ENCODE measurements at regions not wholly inside any gene's neighbourhood (a gene's known extent, or its start where the extent isn't known, plus 50 kb on each side); places are given as distances from the start of the nearest gene placed in this dataset.

DNA sequence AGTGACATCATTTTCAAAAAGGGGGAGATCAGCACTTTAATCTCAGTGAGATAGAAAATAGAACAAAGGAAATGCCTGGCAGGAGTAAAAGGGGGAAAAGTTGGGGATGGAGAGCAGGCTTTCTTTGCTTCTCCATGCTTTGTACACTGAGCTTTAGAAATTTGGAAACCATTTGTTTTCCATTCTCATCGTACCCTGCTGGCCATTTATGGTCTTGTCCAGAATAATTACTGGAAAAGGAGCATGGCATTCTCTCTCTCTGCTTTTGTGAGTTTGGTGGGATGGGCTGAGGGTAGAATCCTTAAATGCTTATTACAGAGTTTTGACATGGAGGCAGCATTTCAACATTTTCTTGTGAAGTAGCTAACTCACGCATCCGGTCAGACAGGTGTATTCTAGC is 104.4 kb upstream of the FLRT2 start:
- no peak for TF ChIP-seq POLR2AphosphoS5 (IDR thresholded peaks at IDR 0.05)
- TF ChIP-seq, protein P1, sequence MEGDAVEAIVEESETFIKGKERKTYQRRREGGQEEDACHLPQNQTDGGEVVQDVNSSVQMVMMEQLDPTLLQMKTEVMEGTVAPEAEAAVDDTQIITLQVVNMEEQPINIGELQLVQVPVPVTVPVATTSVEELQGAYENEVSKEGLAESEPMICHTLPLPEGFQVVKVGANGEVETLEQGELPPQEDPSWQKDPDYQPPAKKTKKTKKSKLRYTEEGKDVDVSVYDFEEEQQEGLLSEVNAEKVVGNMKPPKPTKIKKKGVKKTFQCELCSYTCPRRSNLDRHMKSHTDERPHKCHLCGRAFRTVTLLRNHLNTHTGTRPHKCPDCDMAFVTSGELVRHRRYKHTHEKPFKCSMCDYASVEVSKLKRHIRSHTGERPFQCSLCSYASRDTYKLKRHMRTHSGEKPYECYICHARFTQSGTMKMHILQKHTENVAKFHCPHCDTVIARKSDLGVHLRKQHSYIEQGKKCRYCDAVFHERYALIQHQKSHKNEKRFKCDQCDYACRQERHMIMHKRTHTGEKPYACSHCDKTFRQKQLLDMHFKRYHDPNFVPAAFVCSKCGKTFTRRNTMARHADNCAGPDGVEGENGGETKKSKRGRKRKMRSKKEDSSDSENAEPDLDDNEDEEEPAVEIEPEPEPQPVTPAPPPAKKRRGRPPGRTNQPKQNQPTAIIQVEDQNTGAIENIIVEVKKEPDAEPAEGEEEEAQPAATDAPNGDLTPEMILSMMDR (IDR thresholded peaks at IDR 0.05), result no peak

Data from sigmoid colon (tissue), 4 donors.